ENCODE measurements at regions not wholly inside any gene's neighbourhood (a gene's known extent, or its start where the extent isn't known, plus 50 kb on each side); places are given as distances from the start of the nearest gene placed in this dataset.
"Not testable (repeated sequence)": the region's sequence is repeated elsewhere in the genome, so short reads cannot be mapped to it uniquely, and the experiment has no call there.

GRCh38 chr3:74978684-74979083, 364.2 kb upstream of the CNTN3 start:
- no peak for DNase-seq

DNA sequence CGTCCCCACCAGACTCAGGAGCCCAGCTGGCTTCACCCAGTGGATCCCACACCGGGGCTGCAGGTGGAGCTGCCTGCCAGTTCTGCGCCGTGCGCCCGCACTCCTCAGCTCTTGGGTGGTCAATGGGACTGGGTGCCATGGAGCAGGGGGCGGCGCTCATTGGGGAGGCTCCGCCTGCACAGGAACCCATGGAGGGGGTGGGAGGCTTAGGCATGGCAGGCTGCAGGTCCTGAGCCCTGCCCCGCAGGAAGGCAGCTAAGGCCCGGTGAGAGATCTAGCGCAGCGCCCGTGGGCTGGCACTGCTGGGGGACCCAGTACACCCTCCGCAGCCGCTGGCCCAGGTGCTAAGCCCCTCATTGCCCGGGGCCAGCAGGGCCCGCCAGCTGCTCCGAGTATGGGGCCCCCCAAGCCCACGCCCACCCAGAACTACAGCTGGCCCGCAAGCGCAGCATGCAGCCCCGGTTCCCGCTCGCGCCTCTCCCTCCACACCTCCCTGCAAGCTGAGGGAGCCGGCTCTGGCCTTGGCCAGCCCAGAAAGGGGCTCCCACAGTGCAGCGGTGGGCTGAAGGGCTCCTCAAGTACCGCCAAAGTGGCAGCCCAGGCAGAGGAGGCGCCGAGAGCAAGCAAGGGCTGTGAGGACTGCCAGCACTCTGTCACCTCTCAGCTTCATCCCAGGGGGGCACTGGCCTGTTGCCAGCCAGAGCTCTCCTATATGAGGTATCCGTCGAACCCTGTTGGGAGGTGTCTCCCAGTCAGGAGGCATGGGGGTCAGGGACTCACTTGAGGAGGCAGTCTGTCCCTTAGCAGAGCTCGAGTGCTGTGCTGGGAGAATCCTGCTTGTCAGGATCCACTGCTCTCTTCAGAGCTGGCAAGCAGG, 370.8 kb upstream of the CNTN3 start:
- not testable (repeated sequence) for DNase-seq

- no peak for DNase-seq
Measured at GRCh38 chr3:74988095-74988494, 373.6 kb upstream of the CNTN3 start.

DNA sequence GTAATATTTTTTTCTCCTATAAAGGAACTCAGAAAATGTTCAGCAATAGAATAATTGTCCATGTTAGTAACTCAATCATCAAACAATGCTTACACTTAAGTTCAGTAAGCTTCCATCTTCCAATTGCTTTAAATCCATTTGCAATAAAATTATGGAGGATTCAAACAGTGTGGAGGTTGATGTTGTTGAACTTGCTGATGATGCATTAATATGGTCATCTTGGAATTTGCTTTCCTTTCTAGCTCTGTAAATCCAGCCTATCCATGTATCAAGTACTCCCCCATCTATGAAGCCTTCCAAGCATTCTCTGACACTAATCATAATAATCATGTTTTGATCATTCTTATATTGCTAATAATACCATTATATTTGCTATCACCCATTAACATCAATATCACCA, 378.4 kb upstream of the CNTN3 start:
- no peak for DNase-seq

GRCh38 chr3:75001330-75001729, 386.9 kb upstream of the CNTN3 start:
- DNase-seq, result no peak

- no peak for DNase-seq
Measured at GRCh38 chr3:75012791-75013331, 398.4 kb upstream of the CNTN3 start.

DNA sequence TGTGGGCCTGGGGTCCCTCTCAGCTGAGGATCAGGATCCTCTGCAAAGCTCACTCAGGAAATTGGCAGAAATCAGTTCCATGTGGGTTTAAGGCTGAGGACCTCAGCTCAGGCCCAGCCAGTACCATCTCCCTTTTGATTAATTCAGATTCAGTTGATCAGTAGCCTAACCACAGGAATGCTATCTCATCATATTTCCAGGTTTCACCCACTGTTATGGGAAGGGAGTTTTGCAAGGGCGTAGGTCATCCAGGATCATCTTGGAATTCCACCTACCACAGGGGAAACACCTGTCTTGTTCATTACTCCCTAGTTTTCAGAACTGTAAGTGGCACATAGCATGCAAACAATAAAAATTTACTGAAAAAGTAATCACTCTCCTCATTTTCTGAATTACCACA, 399.5 kb upstream of the CNTN3 start:
- no peak for DNase-seq

- DNase-seq, result no peak
Measured at GRCh38 chr3:75015280-75015679, 400.8 kb upstream of the CNTN3 start.

- DNase-seq, result no peak
Measured at GRCh38 chr3:75035146-75035545, 420.7 kb upstream of the CNTN3 start.

DNA sequence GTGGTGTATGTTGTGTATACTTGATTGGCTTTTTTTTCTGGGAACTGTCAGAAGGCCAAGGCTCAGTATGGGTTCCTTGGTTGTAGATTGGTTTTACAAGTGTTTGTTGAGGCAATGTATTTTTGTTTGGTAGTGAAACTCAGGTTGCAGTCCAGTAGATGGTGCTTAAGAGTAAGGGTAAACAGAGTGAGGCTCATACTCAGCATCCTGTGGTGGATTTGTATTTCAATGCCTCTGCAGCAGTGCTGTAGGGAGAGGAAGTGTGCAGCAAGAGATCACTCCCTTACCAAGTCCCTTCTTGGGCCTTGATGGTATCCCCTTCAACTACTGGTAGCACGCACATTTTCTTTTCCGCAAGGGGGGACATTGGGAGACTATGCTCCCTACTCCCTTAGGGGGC, 428.5 kb upstream of the CNTN3 start:
- DNase-seq, result no peak

DNA sequence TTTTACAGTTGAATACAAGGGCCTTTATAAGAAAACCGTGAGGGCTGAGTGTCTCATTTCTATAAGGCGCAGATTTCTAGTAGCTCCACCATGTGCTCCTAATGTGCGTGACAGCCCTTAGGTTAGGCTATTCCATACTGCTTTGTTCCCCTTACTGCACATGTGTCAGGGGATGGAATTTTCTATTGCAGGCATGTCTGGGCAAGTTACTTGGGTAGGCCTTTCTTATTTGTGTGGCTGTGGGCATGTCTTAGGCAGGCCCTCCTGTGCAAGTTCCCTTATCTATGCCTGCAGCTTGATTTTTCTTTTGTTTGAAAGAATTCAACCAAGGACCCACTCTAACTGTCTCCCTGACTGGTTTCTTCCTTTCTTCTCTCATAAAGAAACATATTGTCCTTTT, 434.2 kb upstream of the CNTN3 start:
- no peak for DNase-seq

DNA sequence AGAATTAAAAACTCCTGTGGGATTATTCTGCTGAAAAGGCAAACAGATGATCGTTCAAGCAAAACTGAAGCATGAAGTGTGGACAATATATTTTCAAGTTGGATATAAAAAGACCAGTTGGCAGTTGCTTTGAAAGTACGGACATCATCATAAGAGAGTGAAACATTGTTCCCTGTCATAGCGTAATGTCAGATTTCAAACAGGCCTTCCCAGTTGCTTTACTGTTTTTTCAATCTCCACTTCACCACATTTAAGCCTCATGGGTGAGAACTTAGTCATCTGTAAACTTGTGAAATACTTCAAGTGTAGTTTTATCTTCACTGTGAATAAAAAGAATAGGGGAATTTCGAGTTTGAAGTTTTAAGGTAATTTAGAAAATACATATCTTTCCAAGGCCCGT, 435.1 kb upstream of the CNTN3 start:
- no peak for DNase-seq

DNA sequence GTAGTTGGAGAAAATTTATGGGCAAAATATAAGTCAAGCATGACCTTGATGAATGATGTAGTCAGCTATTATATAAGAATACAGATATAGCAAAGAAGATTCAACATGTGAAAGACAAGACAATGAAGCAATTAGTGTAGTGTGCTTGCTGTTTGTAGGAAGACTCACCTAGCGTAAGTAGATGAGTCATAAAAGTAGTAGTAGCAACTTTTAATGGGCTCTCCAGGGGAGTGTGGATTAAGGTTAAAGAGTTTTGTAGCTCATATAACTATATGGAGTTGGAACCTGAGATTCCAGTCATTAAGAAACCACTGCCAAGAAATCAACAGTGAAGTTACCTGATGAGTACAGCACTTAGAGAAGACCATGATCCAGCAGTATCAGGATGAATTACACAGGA, 444.7 kb upstream of the CNTN3 start:
- DNase-seq, result no peak

DNA sequence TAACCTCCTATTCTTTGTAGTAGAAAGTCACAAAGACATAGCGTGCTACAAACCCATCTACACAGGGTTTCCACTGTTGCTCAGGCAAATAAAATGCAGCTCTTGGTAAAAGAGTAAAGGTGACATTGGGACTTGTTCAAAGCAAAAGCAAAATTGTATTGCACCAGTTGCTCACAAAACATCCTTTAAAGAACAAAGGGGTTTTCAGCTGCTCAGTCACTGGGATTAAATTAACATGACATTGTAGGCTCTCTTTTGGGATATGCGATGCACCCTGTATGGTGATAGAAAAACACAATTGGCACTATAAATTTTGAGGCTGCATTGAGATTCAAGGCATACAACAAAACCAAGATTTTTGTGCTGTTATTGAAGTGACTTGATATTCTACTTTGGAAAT, 447.3 kb upstream of the CNTN3 start:
- peak in 1 of 2 experiments; percentile 84 for DNase-seq

GRCh38 chr3:75075158-75075557, 460.7 kb upstream of the CNTN3 start:
- DNase-seq, result no peak

DNA sequence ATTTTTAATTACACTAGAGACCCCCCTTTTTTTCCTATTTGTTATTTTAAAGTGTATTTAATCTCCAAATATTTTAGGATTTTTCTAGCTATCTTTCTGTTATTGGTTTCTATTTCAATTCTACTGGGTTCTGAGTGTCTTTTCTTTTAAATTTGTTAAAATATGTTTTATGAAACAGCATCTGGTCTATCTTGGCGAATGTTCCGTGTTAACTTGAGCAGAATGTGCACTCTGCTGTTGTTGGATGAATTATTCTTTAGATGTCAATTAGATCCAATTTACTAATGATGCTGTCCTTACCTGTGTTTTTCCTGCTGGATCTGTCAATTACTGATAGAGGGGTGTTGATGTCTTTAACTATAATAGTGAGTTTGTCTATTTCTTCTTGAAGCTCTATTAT, 462.0 kb upstream of the CNTN3 start:
- no peak for DNase-seq

DNA sequence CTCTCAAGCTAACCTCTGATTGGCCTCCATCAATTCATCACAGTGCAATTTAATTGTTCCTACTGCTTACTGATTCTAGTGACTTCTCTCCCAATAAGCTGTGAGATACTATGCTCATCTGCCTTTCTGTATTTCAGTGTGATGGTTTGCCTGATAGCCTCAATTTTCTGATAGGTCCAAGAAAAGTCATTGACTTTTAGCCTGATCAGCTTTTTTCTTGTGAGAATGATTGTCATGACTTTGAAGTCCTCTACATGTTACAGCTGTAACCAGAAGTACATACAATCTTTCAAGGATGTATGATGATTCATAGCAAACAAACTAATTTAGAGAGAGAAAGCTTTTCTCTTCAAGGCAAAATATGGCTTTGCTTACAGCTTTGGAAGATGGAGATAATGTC, 463.8 kb upstream of the CNTN3 start:
- no peak for DNase-seq

GRCh38 chr3:75082845-75083244, 468.4 kb upstream of the CNTN3 start:
- DNase-seq, result no peak

- DNase-seq, result no peak
Measured at GRCh38 chr3:75089841-75090240, 475.4 kb upstream of the CNTN3 start.

DNA sequence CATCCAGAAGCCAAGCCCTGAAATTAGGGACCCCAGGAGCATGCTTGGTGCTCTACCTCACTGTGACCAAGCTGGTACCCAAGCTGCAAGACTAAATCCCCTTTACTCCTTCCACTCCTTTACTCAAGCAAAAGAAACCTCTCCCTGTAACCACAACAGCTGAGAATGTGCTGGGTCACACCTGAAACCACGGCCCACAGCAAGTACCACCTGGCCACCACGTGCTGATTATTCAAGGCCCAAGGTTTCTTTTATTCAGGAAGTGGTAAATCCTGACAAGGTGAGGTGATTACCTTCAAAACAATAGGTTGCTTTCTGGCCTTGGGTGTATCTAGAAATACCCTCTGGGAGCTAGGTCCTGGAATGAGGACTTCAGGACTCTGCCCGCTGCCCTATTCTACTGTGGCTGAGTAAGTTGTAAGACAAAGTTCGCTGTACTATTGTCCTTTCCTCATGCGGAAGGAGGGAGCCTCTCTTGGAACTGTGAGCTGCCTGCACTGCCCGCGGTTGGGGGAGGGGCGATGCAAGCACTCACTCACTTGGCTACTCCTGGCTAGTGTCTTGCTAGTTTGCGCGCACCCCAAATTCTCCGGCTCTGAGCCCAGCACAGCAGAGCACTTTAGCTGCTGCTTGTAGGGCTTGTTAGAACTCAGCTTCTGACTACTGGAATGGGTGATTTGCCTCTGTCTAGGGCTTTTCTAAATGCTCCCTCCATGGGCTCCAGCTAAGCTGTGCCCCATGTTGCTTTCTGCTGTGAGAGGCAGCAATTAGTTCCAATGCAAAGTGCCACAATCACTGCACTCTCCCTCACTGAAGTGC, 487.1 kb upstream of the CNTN3 start:
- no peak for DNase-seq

- no peak for DNase-seq
Measured at GRCh38 chr3:75110741-75111140, 496.3 kb upstream of the CNTN3 start.

GRCh38 chr3:75115695-75116094, 501.2 kb upstream of the CNTN3 start:
- no peak for DNase-seq

DNA sequence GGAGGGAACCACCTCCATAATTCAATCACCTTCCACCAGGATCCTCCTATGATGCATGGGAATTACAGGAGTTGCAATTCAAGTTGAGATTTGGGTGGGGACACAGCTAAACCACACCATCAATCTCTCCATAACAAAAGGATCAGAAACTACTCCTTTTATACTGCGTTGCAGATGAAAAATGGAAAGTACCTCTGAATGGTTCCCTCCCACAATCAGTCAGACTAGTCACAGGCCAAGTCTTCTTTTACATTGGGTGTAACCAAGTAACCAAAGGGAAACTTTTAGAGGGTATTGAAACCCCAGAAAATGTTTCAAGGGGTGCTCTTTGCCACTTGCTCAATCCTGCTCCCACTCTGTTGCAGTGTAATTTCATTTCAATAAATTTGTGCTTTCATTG, 504.3 kb upstream of the CNTN3 start:
- no peak for DNase-seq

GRCh38 chr3:75126556-75126955, 512.1 kb upstream of the CNTN3 start:
- no peak for DNase-seq
